ENCODE measurements at regions not wholly inside any gene's neighbourhood (a gene's known extent, or its start where the extent isn't known, plus 50 kb on each side); places are given as distances from the start of the nearest gene placed in this dataset.

DNA sequence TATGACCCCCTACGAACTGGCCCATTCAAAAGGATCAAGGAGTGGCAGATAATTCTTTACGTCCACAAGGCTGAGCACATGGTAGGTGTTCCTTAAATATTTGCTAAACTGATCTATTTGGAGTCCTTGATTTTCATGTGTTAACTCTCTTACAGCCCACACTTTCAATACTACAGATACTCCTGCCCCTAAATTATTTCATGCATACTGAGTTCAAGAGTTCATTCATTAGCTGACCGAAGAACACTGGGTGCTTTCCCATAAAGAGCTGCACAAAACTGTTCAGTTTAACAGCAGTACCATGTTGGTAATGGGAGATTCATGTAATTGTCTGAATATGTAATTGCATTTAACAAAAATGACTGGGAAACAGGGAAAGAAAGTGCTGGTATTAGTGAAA, 170.5 kb upstream of the ADO start:
- no peak overlapping the region for H3K4me3 Mint-ChIP-seq
- Histone ChIP-seq H3K9me3 (ENCODE audit: control extremely low read depth in 1 of 3, control insufficient read depth in 2 of 3, insufficient read depth in 1 of 3, low read length in 2 of 3) (peaks cover 0 to 6% (median 0%) of the 10 kb centered on the region in 3 donors), H3K4me2 (replicated peaks; ENCODE audit: low read depth, low read length, poor library complexity, severe bottlenecking) (no peak overlapping the region), H3K27me3 (replicated peaks in 1 of 4; ENCODE audit: control extremely low read depth in 1 of 4, control insufficient read depth in 3 of 4, insufficient read depth in 4 of 4, low read length in 3 of 4) (no peaks in the 10 kb centered on the region), H3K4me3 (ENCODE audit: control extremely low read depth in 1 of 5, extremely low read depth in 1 of 5, insufficient read depth in 1 of 5, low read depth in 2 of 5, low read length in 4 of 5) (no peak overlapping the region), H3K4me1 (ENCODE audit: control insufficient read depth in 2 of 2, insufficient read depth in 2 of 2, low read length in 2 of 2) (peaks cover 71 to 76% of the 10 kb centered on the region in 2 donors), H3K9ac (ENCODE audit: low read length) (no peak overlapping the region), H3K36me3 (replicated peaks in 1 of 2; ENCODE audit: control extremely low read depth in 1 of 2, control insufficient read depth in 1 of 2, extremely low read depth in 1 of 2, insufficient read depth in 2 of 2, low read length in 1 of 2) (no peaks in the 10 kb centered on the region), H3K27ac (ENCODE audit: low read length in 2 of 2) (no peak overlapping the region), H4K20me1 (ENCODE audit: control insufficient read depth, insufficient read depth, low read length, poor library complexity, severe bottlenecking) (no peaks in the 10 kb centered on the region), H2AFZ (ENCODE audit: insufficient read depth, low read depth, low read length, poor library complexity, severe bottlenecking) (no peak overlapping the region), H3K79me2 (ENCODE audit: control insufficient read depth, insufficient read depth, low read length) (no peaks in the 10 kb centered on the region)
- intact Hi-C loops (cut with micrococcal nuclease), result loop anchor here (2.0 to 5.0 kb wide), 5 partner anchors 15 to 107 kb away; no protein-coding TSS in a partner anchor
- H3K9me3 Mint-ChIP-seq (ENCODE audit: insufficient read depth), result no peaks in the 10 kb centered on the region
- ChIA-PET CTCF (interaction anchor here (0.9 kb wide), 1 partner anchor 11 kb away, joined by 3 read pairs; no protein-coding TSS in a partner anchor), POLR2A (no interaction called here)
- WGBS (ENCODE audit: insufficient coverage), result no CpG with 5 or more reads among the region's 3 CpGs
- DNase-seq, result no peak
- no peak for TF ChIP-seq EZH2 (IDR thresholded peaks at IDR 0.05; ENCODE audit: borderline replicate concordance, insufficient read depth, low read depth, low read length, poor library complexity, severe bottlenecking)
- TF ChIP-seq, protein P1, sequence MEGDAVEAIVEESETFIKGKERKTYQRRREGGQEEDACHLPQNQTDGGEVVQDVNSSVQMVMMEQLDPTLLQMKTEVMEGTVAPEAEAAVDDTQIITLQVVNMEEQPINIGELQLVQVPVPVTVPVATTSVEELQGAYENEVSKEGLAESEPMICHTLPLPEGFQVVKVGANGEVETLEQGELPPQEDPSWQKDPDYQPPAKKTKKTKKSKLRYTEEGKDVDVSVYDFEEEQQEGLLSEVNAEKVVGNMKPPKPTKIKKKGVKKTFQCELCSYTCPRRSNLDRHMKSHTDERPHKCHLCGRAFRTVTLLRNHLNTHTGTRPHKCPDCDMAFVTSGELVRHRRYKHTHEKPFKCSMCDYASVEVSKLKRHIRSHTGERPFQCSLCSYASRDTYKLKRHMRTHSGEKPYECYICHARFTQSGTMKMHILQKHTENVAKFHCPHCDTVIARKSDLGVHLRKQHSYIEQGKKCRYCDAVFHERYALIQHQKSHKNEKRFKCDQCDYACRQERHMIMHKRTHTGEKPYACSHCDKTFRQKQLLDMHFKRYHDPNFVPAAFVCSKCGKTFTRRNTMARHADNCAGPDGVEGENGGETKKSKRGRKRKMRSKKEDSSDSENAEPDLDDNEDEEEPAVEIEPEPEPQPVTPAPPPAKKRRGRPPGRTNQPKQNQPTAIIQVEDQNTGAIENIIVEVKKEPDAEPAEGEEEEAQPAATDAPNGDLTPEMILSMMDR (IDR thresholded peaks at IDR 0.05), result no peak
- no peak overlapping the region for H3K27ac Mint-ChIP-seq
- H3K27me3 Mint-ChIP-seq, result no peaks in the 10 kb centered on the region
- ATAC-seq (ENCODE audit: low read depth), result no peak
- peaks cover 47% of the 10 kb centered on the region for H3K4me1 Mint-ChIP-seq

DNA sequence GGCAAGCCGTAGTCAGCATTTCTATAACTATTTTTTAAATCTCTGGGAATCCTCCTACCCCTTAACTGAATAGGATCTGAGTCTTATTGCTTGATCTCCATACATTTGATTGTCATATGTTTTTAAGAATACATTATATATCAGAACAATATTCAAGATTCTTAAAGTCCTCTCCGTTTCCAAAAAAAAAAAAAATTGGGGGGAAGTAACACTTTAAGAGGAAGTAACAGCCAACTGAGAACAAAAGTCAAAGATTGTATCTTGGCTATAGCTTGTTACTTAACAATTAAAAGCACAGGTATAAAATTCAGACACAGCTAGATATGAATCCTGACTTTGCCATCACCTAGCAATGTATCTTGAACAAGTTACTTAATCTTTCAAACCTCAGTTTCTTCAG, 169.9 kb upstream of the ADO start:
- Mint-ChIP-seq H3K9me3 (ENCODE audit: insufficient read depth) (no peaks in the 10 kb centered on the region), H3K27ac (no peak overlapping the region), H3K4me3 (no peak overlapping the region), H3K27me3 (no peaks in the 10 kb centered on the region), H3K4me1 (peaks cover 49% of the 10 kb centered on the region)
- intact Hi-C loops (cut with micrococcal nuclease), result loop anchor here (5.0 kb wide), 2 partner anchors 98 to 107 kb away; no protein-coding TSS in a partner anchor
- Histone ChIP-seq H3K4me2 (replicated peaks; ENCODE audit: low read depth, low read length, poor library complexity, severe bottlenecking) (peak overlapping the region; percentile 11), H3K9ac (ENCODE audit: low read length) (no peak overlapping the region), H2AFZ (ENCODE audit: insufficient read depth, low read depth, low read length, poor library complexity, severe bottlenecking) (no peak overlapping the region), H3K27me3 (replicated peaks in 1 of 4; ENCODE audit: control extremely low read depth in 1 of 4, control insufficient read depth in 3 of 4, insufficient read depth in 4 of 4, low read length in 3 of 4) (no peaks in the 10 kb centered on the region), H3K36me3 (replicated peaks in 1 of 2; ENCODE audit: control extremely low read depth in 1 of 2, control insufficient read depth in 1 of 2, extremely low read depth in 1 of 2, insufficient read depth in 2 of 2, low read length in 1 of 2) (no peaks in the 10 kb centered on the region), H3K4me3 (ENCODE audit: control extremely low read depth in 1 of 5, extremely low read depth in 1 of 5, insufficient read depth in 1 of 5, low read depth in 2 of 5, low read length in 4 of 5) (no peak overlapping the region), H4K20me1 (ENCODE audit: control insufficient read depth, insufficient read depth, low read length, poor library complexity, severe bottlenecking) (no peaks in the 10 kb centered on the region), H3K9me3 (ENCODE audit: control extremely low read depth in 1 of 3, control insufficient read depth in 2 of 3, insufficient read depth in 1 of 3, low read length in 2 of 3) (peaks cover 0 to 6% (median 0%) of the 10 kb centered on the region in 3 donors), H3K79me2 (ENCODE audit: control insufficient read depth, insufficient read depth, low read length) (no peaks in the 10 kb centered on the region), H3K27ac (ENCODE audit: low read length in 2 of 2) (no peak overlapping the region), H3K4me1 (ENCODE audit: control insufficient read depth in 2 of 2, insufficient read depth in 2 of 2, low read length in 2 of 2) (peaks cover 77 to 82% of the 10 kb centered on the region in 2 donors)
- CTCF ChIA-PET, result interaction anchor here (0.6 to 1.1 kb wide), 5 partner anchors 12 to 183 kb away, joined by 3 to 5 read pairs (median 3); no protein-coding TSS in a partner anchor
- ATAC-seq (ENCODE audit: low read depth) (no peak), DNase-seq (no peak)
- WGBS (ENCODE audit: insufficient coverage), result no CpG with 5 or more reads among the region's 2 CpGs
- no peak for TF ChIP-seq EZH2 (IDR thresholded peaks at IDR 0.05; ENCODE audit: borderline replicate concordance, insufficient read depth, low read depth, low read length, poor library complexity, severe bottlenecking)
- TF ChIP-seq, protein P1 (IDR thresholded peaks at IDR 0.05), result no peak
- POLR2A ChIA-PET, result no interaction called here
